ENCODE measurements at regions not wholly inside any gene's neighbourhood (a gene's known extent, or its start where the extent isn't known, plus 50 kb on each side); places are given as distances from the start of the nearest gene placed in this dataset.
A peak's percentile ranks its signal among the peaks of the same experiment; 100 is the strongest.
"Not testable (repeated sequence)": the region's sequence is repeated elsewhere in the genome, so short reads cannot be mapped to it uniquely, and the experiment has no call there.

- DNase-seq, result no peak
- no peaks in the 10 kb centered on the region for H3K27me3 ChIP-seq
- no peak for TF ChIP-seq POLR2A (IDR thresholded peaks at IDR 0.05)
- TF ChIP-seq CTCF (IDR thresholded peaks at IDR 0.05), result no peak
- H3K27ac ChIP-seq, result no peak overlapping the region
- no peaks in the 10 kb centered on the region for H3K36me3 ChIP-seq (replicated peaks in 1 of 2)
- H3K4me1 ChIP-seq (replicated peaks in 1 of 2), result no peaks in the 10 kb centered on the region
- H3K9me3 ChIP-seq (replicated peaks in 1 of 3), result no peaks in the 10 kb centered on the region
- intact Hi-C loops (cut with DNase I), result no loop called here
- H3K4me3 ChIP-seq, result no peak overlapping the region
Measured at GRCh38 chr4:114136069-114136468, 156.6 kb upstream of the ARSJ start.

- H3K27me3 ChIP-seq, result no peaks in the 10 kb centered on the region
- H3K36me3 ChIP-seq (replicated peaks in 1 of 2), result no peaks in the 10 kb centered on the region
- no peaks in the 10 kb centered on the region for H3K9me3 ChIP-seq (replicated peaks in 1 of 3)
- intact Hi-C loops (cut with DNase I), result no loop called here
- 66 to 84% (median 81%) methylated on average over 2 of the region's 2 CpGs for WGBS, 4 donors
- TF ChIP-seq CTCF (IDR thresholded peaks at IDR 0.05) (no peak), POLR2A (IDR thresholded peaks at IDR 0.05) (no peak)
- H3K4me3 ChIP-seq, result no peak overlapping the region
- H3K27ac ChIP-seq, result no peak overlapping the region
- H3K4me1 ChIP-seq (replicated peaks in 1 of 2), result no peaks in the 10 kb centered on the region
- no peak for DNase-seq
Measured at GRCh38 chr4:114137984-114138383, 158.5 kb upstream of the ARSJ start.

GRCh38 chr4:114146947-114147618, 167.6 kb upstream of the ARSJ start:
- 64 to 76% (median 71%) methylated on average over 10 of the region's 10 CpGs for WGBS, 4 donors

GRCh38 chr4:114147619-114148208, 168.3 kb upstream of the ARSJ start:
- H3K36me3 ChIP-seq (replicated peaks in 1 of 2); H3K27me3 ChIP-seq; H3K4me3 ChIP-seq; H3K9me3 ChIP-seq (replicated peaks in 1 of 3); intact Hi-C loops (cut with DNase I); H3K4me1 ChIP-seq (replicated peaks in 1 of 2); H3K27ac ChIP-seq; DNase-seq: not testable (repeated sequence)
- 77 to 86% (median 80%) methylated on average over 17 of the region's 17 CpGs for WGBS, 4 donors

More at GRCh38 chr4:114146947-114147618, 167.6 kb upstream of the ARSJ start:
- TF ChIP-seq CTCF (IDR thresholded peaks at IDR 0.05) (no peak), POLR2A (IDR thresholded peaks at IDR 0.05) (no peak)
- Histone ChIP-seq H3K27ac (no peak overlapping the region), H3K36me3 (replicated peaks in 1 of 2) (no peaks in the 10 kb centered on the region), H3K4me3 (no peak overlapping the region), H3K4me1 (replicated peaks in 1 of 2) (no peaks in the 10 kb centered on the region), H3K9me3 (replicated peaks in 1 of 3) (no peaks in the 10 kb centered on the region), H3K27me3 (no peaks in the 10 kb centered on the region)
- peak in 1 of 7 donors; percentile 5 for DNase-seq
- intact Hi-C loops (cut with DNase I), result no loop called here

GRCh38 chr4:114148372-114149070, 169.1 kb upstream of the ARSJ start:
- DNase-seq; intact Hi-C loops (cut with DNase I); H3K9me3 ChIP-seq (replicated peaks in 1 of 3); H3K4me3 ChIP-seq; H3K36me3 ChIP-seq (replicated peaks in 1 of 2); H3K4me1 ChIP-seq (replicated peaks in 1 of 2); H3K27me3 ChIP-seq; H3K27ac ChIP-seq: not testable (repeated sequence)
- 90 to 100% (median 95%) methylated on average over 2 to 27 of the region's 27 CpGs for WGBS, 4 donors

All from adrenal gland (tissue), 9 donors.